KMS-11 (cell line): ENCODE measurements at regions not wholly inside any gene's neighbourhood (a gene's known extent, or its start where the extent isn't known, plus 50 kb on each side); places are given as distances from the start of the nearest gene placed in this dataset.

Source experiments
- H2AFZ ChIP-seq: fragments of 200-600 bp; sonication (generic); 2 replicates; pipeline ENCODE4 v1.6.1; 2016; ENCODE audit warnings: antibody characterized with exemption, mixed run types, low read depth
- H3K27ac ChIP-seq: fragments of 200-600 bp; sonication (generic); 2 replicates; pipeline ENCODE4 v1.6.1; 2016; ENCODE audit warnings: mild to moderate bottlenecking, mixed run types
- H3K27me3 ChIP-seq: fragments of 200-600 bp; sonication (generic); 2 replicates; pipeline ENCODE4 v1.6.1; 2017; ENCODE audit warnings: mild to moderate bottlenecking, low read depth, mixed run types, moderate library complexity; ENCODE audit not compliant: insufficient read depth
- H3K36me3 ChIP-seq: fragments of 200-600 bp; sonication (generic); 2 replicates; pipeline ENCODE4 v1.6.1; 2017; ENCODE audit warnings: mild to moderate bottlenecking, mixed run types; ENCODE audit not compliant: insufficient read depth
- H3K4me1 ChIP-seq: fragments of 200-600 bp; sonication (generic); 2 replicates; pipeline ENCODE4 v1.6.1; 2016; ENCODE audit warnings: mild to moderate bottlenecking, low read depth, mixed run types; ENCODE audit not compliant: poor library complexity, severe bottlenecking
- H3K4me2 ChIP-seq: fragments of 200-600 bp; sonication (generic); 2 replicates; pipeline ENCODE4 v1.7.0; 2016; ENCODE audit warnings: mild to moderate bottlenecking, mixed run types
- H3K4me3 ChIP-seq: fragments of 200-600 bp; sonication (generic); IDR thresholded peaks from 2 replicates; pipeline ENCODE4 v1.6.1; 2017; ENCODE audit warnings: low read depth, low read length, mixed read lengths; ENCODE audit not compliant: insufficient read depth
- H3K79me2 ChIP-seq: fragments of 200-600 bp; sonication (generic); 2 replicates; pipeline ENCODE4 v1.6.1; 2016; ENCODE audit warnings: low read depth, mixed run types; ENCODE audit not compliant: insufficient read depth
- H3K9ac ChIP-seq: fragments of 200-600 bp; sonication (generic); 2 replicates; pipeline ENCODE4 v1.6.1; 2016; ENCODE audit warnings: mild to moderate bottlenecking, mixed run types
- H4K20me1 ChIP-seq: fragments of 200-600 bp; sonication (generic); 2 replicates; pipeline ENCODE4 v1.6.1; 2016; ENCODE audit warnings: mild to moderate bottlenecking, mixed run types; ENCODE audit not compliant: insufficient read depth
- TF ChIP-seq, protein P1 (sequence below): fragments of 200-600 bp; sonication (generic); conservative IDR thresholded peaks from 2 replicates; pipeline ENCODE4 v1.6.1; 2017; ENCODE audit warnings: low read depth, mild to moderate bottlenecking, antibody characterized with exemption, low read length, moderate library complexity, mixed read lengths

DNA sequence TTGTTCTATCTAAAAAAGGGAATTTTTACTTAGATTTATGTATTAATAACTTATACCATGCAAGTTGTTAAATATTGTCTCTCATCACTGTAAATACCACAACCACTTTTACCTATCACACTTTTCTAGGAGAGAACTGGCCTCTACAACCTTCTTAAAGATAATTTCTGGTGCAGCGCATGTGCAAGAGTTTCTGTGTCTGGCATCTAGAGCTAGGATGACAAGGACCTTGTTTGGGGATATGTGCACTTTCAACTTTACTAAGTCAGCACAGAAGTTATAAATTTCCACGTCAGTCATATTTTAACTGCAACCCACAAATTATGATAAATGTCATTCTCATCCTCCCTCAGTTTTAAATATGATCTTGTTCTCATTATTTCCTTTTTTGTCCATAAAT lies 156.9 kb upstream of the ADCY1 start:
- H3K79me2 ChIP-seq, result no peaks in the 10 kb centered on the region
- peak overlapping the region; percentile 35 for H3K4me2 ChIP-seq
- no peaks in the 10 kb centered on the region for H3K36me3 ChIP-seq
- H3K4me3 ChIP-seq, result no peak overlapping the region
- no peak overlapping the region for H3K9ac ChIP-seq
- H3K4me1 ChIP-seq, result peaks cover 27% of the 10 kb centered on the region
- TF ChIP-seq, protein P1, sequence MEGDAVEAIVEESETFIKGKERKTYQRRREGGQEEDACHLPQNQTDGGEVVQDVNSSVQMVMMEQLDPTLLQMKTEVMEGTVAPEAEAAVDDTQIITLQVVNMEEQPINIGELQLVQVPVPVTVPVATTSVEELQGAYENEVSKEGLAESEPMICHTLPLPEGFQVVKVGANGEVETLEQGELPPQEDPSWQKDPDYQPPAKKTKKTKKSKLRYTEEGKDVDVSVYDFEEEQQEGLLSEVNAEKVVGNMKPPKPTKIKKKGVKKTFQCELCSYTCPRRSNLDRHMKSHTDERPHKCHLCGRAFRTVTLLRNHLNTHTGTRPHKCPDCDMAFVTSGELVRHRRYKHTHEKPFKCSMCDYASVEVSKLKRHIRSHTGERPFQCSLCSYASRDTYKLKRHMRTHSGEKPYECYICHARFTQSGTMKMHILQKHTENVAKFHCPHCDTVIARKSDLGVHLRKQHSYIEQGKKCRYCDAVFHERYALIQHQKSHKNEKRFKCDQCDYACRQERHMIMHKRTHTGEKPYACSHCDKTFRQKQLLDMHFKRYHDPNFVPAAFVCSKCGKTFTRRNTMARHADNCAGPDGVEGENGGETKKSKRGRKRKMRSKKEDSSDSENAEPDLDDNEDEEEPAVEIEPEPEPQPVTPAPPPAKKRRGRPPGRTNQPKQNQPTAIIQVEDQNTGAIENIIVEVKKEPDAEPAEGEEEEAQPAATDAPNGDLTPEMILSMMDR, result no peak
- no peaks in the 10 kb centered on the region for H3K27me3 ChIP-seq
- no peak overlapping the region; the same call in 1 of the 2 replicates for H3K27ac ChIP-seq
- H2AFZ ChIP-seq, result no peak overlapping the region
- H4K20me1 ChIP-seq, result no peaks in the 10 kb centered on the region

DNA sequence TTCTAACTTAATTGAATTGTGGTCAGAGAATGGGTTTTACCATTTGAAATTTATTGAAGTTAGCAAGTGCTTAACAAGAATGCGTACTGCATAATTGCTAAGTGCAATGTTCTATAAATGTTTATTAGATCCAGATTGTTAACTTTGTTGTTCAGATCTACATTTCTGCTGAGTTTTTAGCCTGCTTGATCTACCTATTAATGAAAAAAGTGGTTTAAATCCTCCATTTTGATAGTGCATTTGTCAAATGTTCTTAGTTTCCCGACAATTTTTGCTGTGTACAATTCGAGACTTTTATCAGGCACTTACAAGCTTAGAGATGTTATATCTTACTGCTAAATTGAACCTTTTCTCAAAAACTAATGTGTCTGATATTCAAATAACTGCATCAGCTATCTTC lies 156.4 kb upstream of the ADCY1 start:
- Histone ChIP-seq H3K4me1 (peaks cover 27% of the 10 kb centered on the region), H3K4me2 (peak overlapping the region; percentile 35; the same call in 1 of the 2 replicates), H3K27ac (no peak overlapping the region), H3K27me3 (no peaks in the 10 kb centered on the region), H3K4me3 (no peak overlapping the region), H3K79me2 (no peaks in the 10 kb centered on the region), H3K36me3 (no peaks in the 10 kb centered on the region), H3K9ac (no peak overlapping the region), H2AFZ (no peak overlapping the region), H4K20me1 (no peaks in the 10 kb centered on the region)
- TF ChIP-seq, protein P1, result no peak

DNA sequence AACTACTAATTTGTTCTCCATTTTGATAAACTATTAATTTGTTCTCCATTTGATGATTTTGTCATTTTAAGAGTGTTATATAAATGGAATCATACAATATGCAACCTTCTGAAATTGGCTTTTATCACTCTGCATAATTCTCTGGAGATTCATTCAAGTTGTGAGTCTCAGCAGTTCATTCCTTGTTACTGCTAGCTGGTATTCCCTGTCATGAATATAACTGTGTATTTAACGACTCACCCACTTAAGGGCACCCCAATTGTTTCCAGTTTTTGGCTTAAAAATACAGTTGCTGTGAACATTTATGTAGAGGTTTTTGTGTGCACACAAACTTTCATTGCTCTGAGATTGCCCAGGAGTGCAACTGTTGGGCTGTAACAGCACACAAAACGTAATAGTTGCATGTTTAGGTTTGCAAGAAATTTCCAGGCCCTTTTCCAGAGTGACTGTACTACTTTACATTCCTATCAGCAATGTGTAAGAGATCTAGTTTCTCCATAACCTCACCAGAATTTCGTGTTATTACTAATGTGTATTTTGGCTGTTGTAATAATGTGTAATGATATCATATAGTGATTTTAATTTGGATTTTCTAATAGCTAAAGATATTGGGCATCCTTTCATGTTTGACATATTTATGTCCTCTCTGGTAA lies 153.2 kb upstream of the ADCY1 start:
- H3K4me2 ChIP-seq, result no peak overlapping the region
- no peaks in the 10 kb centered on the region for H3K27me3 ChIP-seq
- peaks cover 20% of the 10 kb centered on the region for H3K4me1 ChIP-seq
- no peak overlapping the region for H3K9ac ChIP-seq
- no peak overlapping the region for H2AFZ ChIP-seq
- TF ChIP-seq, protein P1, result no peak
- no peaks in the 10 kb centered on the region for H3K79me2 ChIP-seq
- H3K36me3 ChIP-seq, result no peaks in the 10 kb centered on the region
- H3K27ac ChIP-seq, result no peak overlapping the region
- H4K20me1 ChIP-seq, result no peaks in the 10 kb centered on the region
- H3K4me3 ChIP-seq, result no peak overlapping the region

DNA sequence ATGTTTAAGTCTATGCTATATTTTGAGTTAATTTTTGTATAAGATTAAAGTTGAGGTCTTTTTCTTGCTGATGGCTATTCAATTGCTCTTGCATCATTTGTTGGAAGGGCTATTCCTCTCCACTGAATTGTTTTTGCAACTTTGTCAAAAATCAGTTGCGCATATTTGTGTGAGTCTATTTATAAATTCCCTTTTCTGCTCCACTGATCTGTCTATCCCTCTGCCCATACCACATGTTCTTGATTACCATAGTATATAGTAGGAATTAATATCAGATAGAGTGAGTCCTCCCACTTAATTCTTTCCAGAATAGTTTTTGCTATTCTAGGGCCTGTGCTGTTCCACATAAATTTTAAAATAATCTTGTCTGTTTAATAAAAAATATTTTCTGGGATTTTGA lies 152.4 kb upstream of the ADCY1 start:
- Histone ChIP-seq H2AFZ (no peak overlapping the region), H3K4me3 (no peak overlapping the region), H3K27me3 (no peaks in the 10 kb centered on the region), H3K9ac (no peak overlapping the region), H4K20me1 (no peaks in the 10 kb centered on the region), H3K36me3 (no peaks in the 10 kb centered on the region), H3K4me2 (no peak overlapping the region), H3K27ac (no peak overlapping the region), H3K4me1 (peaks cover 12% of the 10 kb centered on the region), H3K79me2 (no peaks in the 10 kb centered on the region)
- TF ChIP-seq, protein P1, result no peak
